ENCODE measurements at regions not wholly inside any gene's neighbourhood (a gene's known extent, or its start where the extent isn't known, plus 50 kb on each side); places are given as distances from the start of the nearest gene placed in this dataset.

DNA sequence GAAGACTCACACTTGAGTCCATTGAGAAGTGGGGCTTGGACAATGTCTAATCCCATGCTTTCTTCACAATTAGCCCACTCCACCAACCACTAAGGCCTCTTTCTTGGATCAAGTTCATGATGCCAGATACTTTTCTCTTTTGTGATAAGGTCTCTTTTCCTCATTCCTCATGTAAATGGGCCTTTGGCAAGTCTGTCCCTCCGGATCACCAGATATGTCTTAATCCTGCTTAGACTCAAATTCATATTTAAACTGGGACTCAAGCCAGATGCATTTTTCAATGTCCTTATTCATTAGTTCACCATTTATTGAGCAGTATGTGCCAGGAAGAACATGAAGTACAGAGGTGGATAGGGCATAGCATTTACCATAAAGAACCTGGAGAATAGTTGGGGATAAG, 671.1 kb downstream of the TBL1XR1 start:
- no peak for DNase-seq

DNA sequence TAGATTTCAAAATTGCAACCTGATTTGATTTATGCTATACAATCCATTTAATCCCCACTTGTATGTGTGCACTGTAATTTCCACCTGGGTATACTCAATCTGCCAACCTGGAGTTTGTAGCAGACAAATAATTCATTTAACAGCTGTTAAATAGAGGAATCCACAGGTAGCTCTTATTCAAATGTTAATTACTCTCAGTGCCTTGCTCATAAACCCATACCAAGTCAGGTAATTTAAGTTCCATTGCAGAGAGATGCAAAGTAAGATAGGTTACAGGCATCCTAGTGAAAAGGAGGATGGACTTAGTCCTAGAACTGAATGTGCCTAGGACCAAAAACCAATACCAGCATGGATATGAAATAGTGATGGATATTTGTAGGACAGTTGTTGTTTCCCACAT, 674.2 kb downstream of the TBL1XR1 start:
- no peak for DNase-seq

DNA sequence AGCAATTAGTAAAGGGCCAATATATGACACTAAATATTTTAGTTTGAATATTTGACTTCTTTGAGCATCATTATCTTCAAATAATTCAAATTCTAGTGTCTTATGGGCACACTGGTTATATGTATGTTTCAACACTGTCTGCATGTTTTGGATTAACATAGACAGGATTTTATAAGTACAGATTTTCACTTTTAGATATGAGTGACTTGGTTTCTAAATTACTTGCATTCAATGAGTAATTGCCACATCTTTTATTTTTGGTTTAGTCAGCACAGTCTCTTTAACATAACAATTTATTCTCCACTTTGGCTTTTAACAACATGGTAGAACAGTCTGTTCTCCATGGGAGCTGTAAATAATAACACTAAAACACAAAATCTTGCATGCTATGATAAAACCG, 674.8 kb downstream of the TBL1XR1 start:
- DNase-seq = no peak

DNA sequence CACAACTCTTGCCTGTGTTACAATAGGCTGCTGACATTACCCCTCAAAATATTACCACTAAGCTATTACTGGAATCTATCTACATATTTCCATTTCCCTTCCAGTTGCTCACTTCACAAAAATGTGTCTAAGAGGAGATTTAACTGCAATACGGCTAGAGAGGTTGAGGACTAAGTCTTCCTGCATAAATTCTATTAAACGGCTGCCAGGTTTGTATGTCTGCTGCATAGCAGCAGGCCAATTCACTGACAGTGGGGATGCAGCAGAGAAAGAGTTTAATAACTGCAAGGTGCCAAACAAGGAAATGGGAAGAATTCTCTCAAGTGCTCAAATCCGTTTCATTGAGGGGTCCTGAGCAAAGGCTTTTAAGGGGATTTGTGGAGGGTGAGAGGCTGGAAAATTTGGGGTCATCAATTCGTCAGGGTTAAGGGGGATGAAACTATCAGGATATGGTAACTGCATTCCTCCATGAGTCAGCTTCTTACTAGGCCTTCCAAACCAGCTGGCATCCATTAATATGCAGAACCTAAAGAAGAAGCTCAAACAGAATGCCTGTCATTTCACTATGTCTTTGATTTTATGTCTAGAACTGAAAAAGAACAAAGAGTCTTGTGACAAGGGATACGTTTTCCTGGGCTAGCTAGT, 675.6 kb downstream of the TBL1XR1 start:
- DNase-seq = no peak

DNA sequence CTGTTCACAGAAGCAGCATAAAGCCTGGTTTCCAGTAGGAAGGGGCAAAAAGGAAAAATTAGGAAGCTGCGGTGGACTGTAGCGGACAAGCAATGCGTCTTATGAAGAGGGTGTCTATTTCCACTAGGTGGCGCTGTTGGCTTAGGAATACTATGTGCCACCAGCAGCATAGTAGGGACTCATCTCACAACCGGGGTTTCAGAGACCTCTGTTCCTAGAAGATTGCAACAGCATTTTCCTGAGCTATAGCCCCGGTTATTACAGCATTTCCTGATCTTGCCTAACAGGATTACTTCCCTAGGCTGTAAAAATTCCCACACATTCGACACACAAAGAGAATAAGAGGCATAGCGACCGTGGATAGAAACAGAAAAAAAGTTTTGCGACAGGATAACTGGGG, 683.0 kb downstream of the TBL1XR1 start:
- DNase-seq = peak; percentile 3

DNA sequence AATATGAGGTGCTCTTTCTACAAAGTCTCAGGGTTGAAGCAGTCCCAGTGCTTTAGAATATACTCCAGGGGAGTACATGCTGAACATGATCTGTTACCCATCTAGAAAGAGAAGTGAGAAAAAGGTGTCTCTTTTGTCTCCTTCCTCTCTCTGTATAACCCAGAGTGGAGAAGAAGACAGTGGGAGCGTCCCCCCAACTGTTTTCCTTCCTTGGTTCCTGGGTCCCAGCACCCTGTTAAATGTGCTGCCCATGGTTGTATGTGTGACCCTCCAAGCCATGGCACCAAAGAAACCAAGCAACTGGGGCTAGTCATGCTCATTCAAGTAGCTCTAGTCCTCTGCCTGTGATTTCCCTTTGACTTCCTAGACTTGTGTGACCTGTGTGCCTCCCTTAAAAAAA, 683.7 kb downstream of the TBL1XR1 start:
- DNase-seq = no peak

DNA sequence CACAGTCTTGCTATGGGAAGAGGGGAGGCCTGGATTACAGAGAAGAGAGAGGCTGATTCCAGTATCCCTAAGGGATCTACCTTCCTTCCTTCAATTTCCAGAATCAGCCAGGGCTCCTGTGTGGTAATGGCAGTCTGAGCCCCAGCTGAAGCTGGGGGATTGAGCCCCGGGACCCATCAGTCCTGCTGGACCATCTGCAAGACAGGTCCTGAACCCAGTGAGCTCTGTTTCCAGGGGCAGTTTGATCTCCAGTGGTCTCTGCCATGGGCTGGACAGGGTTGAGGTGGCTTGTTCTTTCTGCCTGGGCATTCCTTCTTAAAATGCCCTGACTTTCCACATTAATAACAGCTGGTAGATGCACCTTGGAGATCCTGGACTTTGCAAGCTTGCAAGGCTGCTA, 685.2 kb downstream of the TBL1XR1 start:
- DNase-seq = no peak

DNA sequence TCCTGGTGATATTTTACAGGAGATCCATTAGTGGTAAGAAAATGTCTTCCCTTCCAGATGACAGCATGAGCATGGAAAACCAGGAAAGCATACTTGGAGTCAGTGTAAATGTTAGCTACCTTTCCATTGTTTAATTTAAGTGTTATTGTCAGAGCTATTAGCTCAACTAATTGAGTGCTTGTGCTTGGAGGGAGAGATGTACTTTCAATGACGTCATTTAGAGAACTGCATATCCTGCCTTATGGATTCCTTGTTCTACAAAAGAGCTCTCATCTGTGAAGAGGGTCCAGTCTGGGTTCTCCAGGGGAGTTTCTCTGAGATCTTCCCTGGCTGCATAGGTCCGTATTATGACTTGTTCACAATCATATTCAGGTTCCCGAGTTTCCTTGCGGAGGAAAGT, 687.2 kb downstream of the TBL1XR1 start:
- DNase-seq = no peak

DNA sequence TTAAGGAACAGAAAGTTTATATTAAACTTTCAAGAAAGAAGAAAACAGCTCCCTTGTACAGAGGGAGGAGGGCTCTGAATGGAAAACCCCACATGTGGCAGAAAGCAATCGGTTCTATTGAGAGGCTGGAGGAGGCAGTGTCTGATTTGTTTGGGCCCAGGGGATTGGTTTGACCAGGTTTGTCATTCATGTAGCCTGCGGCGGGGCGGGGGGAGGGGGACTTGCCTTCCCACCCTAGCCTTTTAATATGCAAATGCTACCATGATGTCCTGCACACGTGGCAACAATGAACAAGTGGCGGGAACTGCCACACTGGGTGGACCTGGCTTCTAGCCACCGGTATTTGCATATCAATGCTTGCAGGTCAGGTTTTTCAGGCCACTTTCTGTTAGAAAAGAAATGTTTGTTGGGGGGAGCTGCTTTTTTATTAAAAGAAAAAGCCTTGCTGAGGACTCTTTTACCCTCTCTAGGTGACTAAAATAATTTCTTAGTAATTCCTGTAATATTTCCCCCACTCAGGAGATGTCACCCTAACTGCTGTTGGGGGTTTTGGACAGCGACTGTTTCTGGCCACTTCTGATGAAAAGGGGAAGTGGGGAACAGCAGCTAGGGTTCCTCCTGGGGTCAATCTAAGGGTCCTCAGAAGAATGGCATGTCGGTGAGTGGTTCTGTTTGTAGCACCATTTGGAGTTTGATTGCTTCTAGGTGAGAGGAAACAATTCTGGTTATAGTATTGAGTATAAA, 691.2 kb downstream of the TBL1XR1 start:
- DNase-seq = no peak

DNA sequence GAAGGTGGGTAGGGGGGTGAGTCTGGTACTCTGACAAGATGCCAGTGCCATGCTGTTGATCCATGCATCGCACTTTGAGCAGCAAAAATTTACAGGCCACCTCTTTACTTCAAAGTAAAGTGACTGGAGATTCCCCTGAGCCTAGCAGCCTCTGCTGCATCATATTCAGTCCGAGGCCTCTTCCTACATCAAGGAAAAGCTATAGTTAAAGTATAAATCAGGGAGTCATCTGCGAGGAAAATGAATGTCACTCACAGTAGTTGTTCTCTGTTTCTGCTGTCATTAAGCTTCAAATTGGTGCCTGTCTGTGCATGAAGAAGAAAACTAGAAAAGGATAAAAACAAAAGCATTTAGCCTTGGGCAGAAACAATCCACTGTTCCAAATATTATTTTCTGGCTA, 706.2 kb downstream of the TBL1XR1 start:
- no peak for DNase-seq

DNA sequence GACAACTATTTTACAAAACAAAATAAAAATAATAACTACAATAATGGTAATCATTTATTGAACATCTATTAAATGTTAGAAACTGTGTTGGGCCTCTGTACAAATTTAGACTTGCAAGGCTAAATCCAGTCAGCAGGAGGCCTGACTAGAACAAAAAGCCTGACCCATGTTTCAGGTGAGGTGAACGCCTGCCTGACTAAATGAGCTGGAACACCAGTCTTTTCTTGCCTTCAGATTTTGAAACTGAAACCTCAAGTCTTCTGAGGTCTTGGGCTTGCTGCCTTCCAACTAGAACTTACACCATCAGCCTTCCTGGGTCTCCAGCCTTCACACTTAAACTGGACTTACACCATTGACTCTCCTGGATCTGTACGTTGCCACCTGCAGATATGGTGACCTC, 706.9 kb downstream of the TBL1XR1 start:
- DNase-seq = no peak

DNA sequence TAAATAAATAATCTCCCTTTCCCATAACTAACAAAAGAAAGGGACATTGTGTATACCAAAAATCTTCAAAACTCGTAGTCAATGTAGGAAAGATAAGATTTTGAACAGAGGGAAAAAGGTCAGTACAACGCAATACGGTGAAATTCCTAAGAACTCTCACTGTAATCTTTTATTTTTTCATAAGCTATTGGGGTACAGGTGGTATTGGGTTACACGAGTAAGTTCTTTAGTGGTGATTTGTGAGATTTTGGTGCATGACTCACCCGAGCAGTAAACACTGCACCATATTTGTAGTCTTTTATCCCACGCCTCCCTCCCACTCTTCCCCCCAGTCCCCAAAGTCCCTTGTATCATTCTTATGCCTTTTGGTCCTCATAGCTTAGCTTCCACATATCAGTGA, 718.0 kb downstream of the TBL1XR1 start:
- DNase-seq = no peak

DNA sequence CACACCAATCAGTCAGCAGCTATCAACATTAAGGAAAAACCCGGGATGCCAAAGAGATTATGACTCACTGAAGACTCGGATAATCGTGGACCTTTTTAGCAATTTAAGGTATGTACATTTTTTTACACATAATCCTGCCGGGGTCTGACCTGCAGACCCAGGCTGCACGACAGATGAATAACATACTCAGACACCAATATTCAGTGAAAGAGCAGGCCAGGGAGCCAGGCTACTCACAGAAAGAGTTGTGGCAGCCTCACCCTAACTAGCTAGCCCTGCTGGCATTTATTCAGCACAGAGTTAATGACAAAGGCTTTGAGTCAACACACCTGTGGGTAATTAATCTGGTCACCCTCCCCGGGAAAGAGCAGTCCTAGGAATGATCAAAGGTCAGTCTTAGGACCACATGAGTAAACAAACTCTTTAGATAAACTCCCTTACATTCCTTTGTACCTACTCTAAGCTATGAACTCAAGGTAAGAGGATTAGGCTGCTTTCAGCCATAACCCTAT, 727.5 kb downstream of the TBL1XR1 start:
- DNase-seq = no peak

DNA sequence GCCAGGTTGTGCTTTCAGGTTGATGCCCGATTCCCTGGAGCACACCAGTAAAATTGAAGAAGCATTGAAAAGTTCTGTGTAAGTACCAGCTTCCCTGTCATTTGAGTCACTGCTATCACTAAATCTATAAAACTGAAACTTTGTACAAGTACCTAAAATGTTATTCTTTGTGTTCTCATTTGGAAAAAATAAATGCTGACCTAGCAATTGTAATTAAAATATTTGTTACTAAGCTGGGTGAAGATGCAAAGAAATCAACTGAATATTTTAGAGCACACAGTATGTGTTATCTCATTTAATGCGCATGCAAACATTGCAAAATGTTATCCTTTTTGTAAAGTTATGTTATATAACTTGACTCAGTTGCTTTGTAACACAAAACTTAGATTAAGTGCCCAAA, 733.7 kb downstream of the TBL1XR1 start:
- DNase-seq = no peak

DNA sequence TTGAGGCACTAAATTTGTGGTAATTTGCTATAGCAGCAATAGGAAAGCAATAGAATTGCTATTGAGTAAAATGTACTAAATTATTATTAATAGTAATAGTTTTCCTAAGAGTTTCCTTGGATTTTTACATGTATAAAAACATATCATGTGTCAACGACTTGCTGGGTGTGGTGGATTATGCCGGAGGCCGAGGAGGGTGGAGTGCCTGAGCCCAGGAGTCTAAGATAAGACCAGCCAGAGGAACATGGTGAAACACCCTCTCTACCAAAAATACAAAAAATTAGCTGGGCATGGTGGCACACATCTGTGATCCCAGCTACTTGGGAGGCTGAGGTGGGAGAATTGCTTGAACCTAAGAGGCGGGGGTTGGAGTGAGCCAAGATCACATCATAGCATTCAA, 749.9 kb downstream of the TBL1XR1 start:
- no peak for DNase-seq

DNA sequence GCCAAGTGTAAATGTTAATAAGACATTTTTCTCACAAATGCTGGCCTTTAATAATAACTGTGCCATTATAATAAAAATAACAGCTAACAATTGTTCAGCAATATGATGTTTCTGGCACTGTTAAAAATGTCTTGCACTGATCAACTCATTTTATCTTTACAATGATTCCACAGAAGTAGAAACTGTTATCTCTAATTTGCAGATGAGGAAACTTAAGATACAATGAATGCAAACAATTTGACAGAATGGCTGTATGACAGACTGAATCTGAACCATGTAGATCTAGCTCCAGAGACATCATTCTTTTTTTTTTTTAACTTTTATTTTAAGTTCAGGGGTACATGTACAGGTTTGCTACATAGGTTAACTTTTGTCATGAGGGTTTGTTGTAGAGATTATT, 755.0 kb downstream of the TBL1XR1 start:
- no peak for DNase-seq

DNA sequence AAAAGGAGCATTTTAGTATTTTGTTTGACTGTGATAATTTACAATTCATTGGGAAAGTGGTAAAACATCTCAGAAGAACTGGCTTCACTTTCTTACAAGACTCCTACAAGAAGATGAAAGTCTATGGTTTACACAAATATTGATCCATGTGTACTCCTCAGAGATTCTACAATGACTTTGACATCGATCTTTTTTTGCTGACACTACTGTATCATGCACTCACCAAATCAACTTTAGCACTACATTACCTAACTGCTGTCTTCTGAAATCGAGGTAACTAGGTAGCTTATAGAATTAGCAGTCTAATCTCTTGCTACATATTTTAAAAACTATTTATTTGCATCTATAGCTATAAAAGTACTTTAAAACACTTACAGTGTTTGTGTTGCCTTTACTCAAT, 757.6 kb downstream of the TBL1XR1 start:
- no peak for DNase-seq

DNA sequence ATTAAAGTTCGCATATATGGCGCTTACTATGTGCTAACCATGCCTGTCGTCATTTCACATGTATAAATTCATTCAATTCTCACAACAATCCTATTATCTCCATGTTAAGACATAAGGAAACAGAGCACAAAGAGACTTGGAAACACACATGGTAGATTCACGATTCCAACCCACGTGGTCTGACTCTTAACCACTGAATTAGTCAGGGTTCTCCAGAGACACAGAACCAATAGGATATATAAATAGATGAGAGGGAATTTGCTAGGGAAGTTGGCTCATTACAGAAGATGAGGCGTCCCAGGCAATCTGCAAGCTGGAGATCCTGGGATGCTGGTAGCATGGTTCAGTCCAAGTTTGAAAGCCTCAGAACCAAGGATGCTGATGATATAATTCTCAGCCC, 765.3 kb downstream of the TBL1XR1 start:
- DNase-seq = no peak

DNA sequence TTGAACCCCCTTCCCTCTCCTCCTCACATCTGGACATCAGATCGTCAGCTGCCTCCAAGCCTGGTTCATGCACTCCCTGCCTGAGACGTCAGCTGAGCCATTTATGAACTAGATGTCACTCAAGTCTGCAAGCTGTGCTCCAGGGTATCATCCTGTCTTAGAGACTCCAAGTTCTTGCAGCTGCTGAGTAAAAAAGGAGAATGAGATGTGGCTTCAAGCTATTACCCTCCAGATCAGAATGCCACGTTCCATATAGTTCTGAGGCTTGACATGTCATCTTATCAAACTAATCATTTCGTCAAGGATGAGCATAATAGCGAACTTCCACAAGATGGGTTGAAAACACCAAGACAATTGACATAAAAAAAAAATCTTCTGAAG, 766.3 kb downstream of the TBL1XR1 start:
- peak; percentile 50 for DNase-seq

DNA sequence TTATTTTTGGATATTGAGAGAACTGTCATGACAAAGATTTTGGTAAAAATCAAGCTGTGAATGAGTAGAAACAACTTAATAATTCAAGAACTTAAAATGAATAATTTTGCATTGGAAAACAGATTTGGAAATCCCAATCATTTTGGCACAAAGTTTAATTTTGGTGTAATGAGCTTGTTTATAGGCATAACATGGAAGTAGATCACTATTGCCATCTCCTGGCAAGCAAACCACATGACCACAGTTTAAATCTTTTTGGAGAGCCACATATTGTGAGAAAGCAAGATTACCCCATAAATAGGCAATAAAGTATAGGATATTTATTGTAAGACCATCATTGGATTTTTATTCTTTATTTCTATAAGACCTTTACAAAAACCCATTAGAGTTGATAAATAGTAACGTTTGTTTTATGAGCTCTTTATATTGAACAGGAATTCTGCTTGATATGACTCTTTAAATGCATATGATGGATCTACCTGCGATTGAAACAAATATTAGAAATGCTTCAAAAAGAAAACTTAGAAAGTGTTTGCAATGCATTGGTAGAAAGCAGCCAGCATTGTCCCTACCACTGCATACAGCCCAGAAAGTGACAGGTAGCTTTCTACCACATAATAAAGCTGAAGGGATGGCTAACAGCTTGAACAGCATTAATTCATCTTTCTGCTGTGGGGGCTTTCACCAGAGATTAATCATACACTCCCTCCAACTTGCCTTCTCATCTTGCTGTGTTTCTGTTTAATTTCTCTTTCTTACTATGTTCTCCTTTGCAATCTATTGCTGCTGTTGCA, 766.8 kb downstream of the TBL1XR1 start:
- peak; percentile 73 for DNase-seq

DNA sequence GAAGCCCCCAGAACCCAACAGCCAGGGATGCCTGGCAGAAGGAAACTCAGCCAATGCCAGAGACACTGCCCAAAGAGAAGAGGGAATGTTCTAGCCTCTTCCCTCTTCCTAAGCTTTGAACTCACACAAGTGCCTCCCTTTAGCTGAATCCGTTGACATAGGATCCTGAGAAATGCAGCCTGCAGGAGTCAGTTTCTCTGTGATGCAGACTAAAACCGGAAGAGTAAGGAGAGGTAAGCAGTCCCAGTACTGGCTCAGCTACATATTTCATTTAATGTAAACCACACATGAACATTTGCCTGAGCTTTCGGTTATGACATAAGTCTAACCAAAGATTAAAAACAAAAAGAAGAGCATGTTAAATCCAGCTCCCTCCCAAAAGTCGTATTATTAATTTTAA, 768.7 kb downstream of the TBL1XR1 start:
- no peak for DNase-seq

DNA sequence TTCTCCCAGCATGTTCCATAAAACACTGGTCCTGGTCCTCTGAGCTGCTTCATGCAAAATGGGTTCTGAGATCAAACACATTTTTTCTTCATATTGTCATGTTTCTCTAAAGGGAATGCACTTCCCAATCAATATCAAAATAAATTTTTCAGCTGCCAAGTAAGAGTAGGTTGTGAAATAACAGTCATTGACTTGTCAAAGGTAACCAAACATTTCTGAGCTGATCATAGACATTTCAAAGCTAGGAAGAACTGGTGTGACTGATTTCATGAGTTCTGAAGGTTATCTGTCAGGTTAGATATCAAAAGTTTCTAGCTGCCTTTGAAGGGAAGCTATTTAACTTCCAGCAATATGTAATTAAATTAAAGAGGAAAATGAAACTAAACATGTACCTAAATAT, 770.9 kb downstream of the TBL1XR1 start:
- DNase-seq = no peak

DNA sequence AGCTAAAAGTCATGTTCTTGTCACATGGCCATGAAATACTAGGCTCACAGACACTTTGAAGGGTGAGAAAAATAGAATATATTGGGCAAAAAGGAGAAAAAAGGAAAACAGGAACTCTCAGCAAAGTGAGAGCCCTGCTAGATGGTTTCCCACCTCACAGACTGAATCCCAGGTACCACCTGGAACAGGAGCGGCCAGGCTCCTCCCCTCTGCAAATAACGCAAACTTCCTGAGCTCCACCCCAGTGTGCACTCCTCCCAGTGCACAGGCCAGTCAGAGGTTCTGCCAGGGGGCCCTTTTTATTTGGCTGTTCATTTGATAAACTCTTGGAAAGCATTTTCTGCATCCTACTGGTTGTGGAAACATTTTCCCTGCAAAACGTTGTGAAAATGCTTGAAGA, 780.4 kb downstream of the TBL1XR1 start:
- DNase-seq = no peak

DNA sequence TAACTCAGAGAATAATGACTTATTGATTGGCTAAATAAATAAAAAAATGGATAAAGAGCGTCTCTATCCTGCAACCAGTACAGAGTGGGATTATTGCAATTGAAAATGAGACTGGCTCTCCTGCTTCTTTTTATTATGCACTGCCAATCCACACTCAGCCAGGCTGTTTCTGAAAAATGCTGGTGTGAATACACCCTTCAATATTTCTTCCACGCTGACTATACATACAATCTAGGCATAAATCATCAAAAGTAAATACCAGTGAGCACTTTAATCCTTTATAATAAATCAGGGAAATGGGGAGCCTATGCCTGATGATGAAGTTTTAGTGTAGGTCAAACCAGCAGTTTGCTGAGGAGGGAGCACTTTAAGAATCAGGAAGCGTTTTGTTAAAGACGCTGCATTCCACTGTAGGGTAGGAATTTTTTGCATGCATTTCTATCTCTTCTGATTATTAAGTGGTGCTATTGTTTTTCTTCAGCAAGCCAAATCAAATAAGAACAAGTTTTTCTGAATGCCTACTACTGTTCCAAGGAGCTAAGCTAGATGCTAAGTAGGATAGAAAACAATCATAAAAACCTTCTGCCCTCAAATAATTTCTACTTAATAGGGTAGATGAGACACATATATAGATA, 781.5 kb downstream of the TBL1XR1 start:
- DNase-seq = no peak
